Kidney tubule cell (primary cell): ENCODE measurements at regions not wholly inside any gene's neighbourhood (a gene's known extent, or its start where the extent isn't known, plus 50 kb on each side); places are given as distances from the start of the nearest gene placed in this dataset.
A peak's percentile ranks its signal among the peaks of the same experiment; 100 is the strongest.
"Not testable (repeated sequence)": the region's sequence is repeated elsewhere in the genome, so short reads cannot be mapped to it uniquely, and the experiment has no call there.

Experiments used
- DNase-seq: peaks from one replicate; pipeline ENCODE4 v3.0.0-alpha.2; 2018; ENCODE audit warnings: low spot score

- not testable (repeated sequence) for DNase-seq
Observed at GRCh38 chr7:101679653-101680173, 50.6 kb upstream of the MYL10 start.

- no peak for DNase-seq
Observed at GRCh38 chr7:101680406-101681145, 51.5 kb upstream of the MYL10 start.

- DNase-seq, result peak; percentile 93
Observed at GRCh38 chr7:101681170-101682007, 52.3 kb upstream of the MYL10 start.

GRCh38 chr7:101684983-101685330 lies 55.9 kb upstream of the MYL10 start:
- no peak for DNase-seq

- DNase-seq, result no peak
Observed at GRCh38 chr7:101686030-101686429, 56.9 kb upstream of the MYL10 start.

DNA sequence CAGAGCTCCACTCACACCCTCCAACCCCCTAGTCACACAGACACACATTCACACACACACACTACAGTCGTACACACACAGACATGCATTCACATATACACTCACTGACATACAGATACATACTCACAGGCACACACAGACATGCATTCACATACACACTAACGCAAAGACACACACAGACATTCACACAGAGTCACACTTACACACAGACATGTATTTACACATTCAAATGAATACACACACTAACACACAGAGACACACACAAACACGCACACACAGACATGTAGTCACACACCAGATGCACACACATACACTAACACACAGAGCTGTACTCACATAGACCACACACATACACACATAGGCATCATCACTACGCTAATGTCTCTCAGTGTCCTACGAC lies 58.0 kb upstream of the MYL10 start:
- DNase-seq, result no peak

GRCh38 chr7:101687791-101688182 lies 58.7 kb upstream of the MYL10 start:
- DNase-seq, result no peak

DNA sequence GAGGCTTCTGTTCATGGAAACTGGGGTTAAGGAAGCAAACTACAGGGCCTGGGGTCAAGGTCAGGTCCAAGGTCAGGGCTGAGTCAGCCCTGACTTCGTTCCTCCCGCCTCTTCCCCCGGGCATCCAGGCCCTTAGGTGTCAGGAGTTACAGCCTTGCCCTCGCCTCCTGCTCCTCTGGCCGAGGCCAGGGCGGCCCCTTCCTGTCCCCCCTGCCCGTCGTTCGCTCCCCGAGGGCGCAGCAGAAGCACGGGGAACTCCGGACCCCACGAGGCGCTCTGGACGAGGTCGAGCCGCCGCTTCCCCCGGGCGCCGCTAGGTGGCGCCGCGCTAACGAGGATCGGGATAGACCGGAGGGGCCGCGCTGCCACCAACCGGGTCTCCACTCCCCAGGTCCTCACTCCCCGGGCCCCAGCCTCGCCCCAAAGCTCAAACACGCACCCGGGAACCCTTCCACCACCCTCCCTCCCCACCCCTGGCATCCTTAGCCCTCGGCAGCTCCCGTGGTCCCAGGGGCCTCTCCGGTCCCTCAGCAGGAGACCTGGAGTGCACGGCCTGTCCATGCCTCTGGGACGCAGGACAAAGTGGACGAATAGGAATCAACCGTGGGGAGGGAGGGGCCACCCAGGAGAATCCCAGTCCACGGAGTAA lies 59.2 kb upstream of the MYL10 start:
- peak; percentile 58 for DNase-seq

- DNase-seq, result no peak
Observed at GRCh38 chr7:101688995-101689907, 60.2 kb upstream of the MYL10 start.

DNA sequence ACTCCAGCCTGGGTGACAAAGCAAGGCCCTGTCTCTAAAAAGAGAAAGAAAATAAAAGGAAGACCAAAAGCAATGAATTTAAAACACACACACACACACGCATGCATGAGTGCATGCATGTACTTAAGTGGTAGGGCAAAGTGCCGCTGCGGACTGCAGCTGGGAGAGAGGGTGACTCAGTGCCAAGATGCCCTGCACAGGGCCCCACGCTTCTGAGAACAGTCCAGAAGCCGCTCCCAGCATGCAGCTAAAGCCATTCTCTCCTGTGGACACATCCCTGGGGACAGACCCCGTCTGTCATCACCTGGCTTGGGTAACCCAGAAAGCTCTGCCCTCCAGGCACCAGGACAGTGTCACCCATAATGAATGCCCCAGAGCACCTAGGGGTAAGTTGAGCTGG lies 61.0 kb upstream of the MYL10 start:
- peak; percentile 79 for DNase-seq

DNA sequence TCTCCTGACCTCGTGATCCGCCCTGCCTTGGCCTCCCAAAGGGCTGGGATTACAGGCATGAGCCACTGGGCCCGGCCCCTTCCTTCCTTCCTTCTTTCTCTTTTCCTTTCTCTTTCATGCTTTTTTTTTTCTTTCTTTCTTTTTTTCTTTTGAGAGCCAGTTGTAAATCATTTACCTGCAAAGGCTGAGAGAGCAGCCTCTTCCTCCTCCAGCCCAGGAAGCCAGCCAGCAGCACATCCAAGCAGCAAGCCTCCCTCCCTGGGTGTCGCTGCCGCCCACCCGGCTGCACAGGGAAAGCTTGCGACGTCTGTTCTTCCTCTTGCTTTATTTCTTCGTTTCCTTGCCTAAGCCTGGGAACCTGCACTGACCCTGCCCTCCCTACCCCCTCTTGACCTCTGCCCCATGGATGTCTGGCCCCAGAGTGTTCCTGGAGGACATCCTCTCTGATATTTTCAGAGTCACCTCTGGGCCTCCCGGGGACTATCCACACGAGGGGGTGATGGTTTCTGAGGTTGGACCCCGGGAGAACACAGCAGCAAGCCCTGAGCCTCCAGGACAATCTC lies 62.8 kb upstream of the MYL10 start:
- peak; percentile 84 for DNase-seq

DNA sequence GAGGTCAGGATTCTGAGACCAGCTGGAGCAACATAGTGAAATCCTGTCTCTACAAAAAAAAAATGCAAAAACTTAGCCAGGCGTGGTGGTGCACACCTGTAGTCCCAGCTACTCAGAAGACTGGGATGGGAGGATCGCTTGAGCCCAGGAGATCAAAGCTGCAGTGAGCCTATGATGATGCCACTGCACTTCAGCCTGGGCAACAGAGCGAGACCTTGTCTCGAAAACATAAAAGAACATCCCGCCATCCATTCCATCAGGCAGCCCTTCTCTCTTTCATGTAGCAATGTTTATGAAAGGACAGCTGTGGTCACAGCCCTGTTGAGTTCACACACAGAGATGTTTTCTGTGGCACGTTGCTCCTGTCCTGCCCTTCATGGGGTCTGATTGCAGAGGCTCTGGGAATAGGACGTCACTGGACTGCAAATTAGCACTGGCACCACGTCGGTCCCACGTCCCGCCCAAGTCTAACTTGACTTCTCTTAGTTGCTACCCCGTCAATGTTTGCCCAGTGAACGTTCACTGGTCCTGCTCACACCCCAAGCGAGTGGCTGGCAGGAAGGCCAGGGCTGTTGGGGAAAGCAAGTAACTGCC lies 64.5 kb upstream of the MYL10 start:
- DNase-seq, result no peak

GRCh38 chr7:101698964-101699363 lies 69.9 kb upstream of the MYL10 start:
- no peak for DNase-seq

GRCh38 chr7:101699399-101699798 lies 70.3 kb upstream of the MYL10 start:
- no peak for DNase-seq

- no peak for DNase-seq
Observed at GRCh38 chr7:101699881-101700823, 71.1 kb upstream of the MYL10 start.

- DNase-seq, result no peak
Observed at GRCh38 chr7:101701153-101701794, 72.2 kb upstream of the MYL10 start.

GRCh38 chr7:101702362-101702850 lies 73.3 kb upstream of the MYL10 start:
- peak; percentile 31 for DNase-seq

GRCh38 chr7:101705331-101705730 lies 76.2 kb upstream of the MYL10 start:
- no peak for DNase-seq

DNA sequence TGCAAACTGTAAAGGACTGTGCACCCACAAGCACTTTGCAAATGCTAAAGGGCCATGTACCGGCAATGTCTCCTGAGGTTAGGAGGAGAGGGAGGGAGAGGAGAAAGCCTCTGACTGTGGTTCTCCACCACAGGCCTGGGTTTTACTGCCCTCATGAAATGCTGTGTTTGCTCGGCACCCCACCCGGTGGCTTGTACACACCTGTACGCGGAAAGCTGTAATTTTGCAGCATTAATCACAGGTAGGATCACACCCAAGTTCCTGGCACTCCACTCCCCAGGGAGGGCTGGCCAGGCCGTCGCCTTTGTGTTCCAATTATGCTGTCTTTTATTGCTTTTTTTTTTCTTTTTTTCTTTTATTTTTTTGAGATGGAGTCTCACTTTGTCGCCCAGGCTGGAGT lies 78.5 kb upstream of the MYL10 start:
- DNase-seq, result no peak
